A549 (cell line): ENCODE measurements at regions not wholly inside any gene's neighbourhood (a gene's known extent, or its start where the extent isn't known, plus 50 kb on each side); places are given as distances from the start of the nearest gene placed in this dataset.
"Not testable (repeated sequence)": the region's sequence is repeated elsewhere in the genome, so short reads cannot be mapped to it uniquely, and the experiment has no call there.

Source experiments
- ATAC-seq, 2 experiments: fragments of 200-7000 bp in 1 of 2; fragments of >200 bp in 1 of 2; cut with Nextera tagmentation in 1 of 2; cut with Tn5 transposase in 1 of 2; 3 replicates each; pipeline versions ENCODE4 v1.8.0 to v1.9.1; 2018 to 2020; ENCODE audit warnings: mild to moderate bottlenecking in 1 of 2, moderate library complexity in 1 of 2
- CTCF ChIA-PET: fragments of 300-600 bp; sonication (Branson Sonifier 250); formaldehyde crosslinking; extraction: SDS; loops from one replicate; lab custom pipeline; 2021; ENCODE audit warnings: antibody characterized with exemption, inconsistent platforms; lab: Yijun Ruan, JAX
- POLR2A ChIA-PET: fragments of 350-600 bp; formaldehyde crosslinking; extraction: SDS; loops from one replicate; lab custom pipeline; 2021; ENCODE audit warnings: antibody characterized with exemption, inconsistent platforms; lab: Yijun Ruan, JAX
- DNase-seq, 2 experiments: peaks; one replicate each; pipeline versions ENCODE4 v3.0.0 to v3.0.0-alpha.2; 2011 to 2016; ENCODE audit warnings: low read depth in 1 of 2, low spot score in 1 of 2
- FAIRE-seq: peaks from 2 replicates; lab custom pipeline; 2011; peaks lifted over from hg19 to GRCh38; lab: Jason Lieb, UNC
- H3K27ac ChIP-seq, 2 experiments: fragments of >200 bp; sonication (Bioruptor Twin); formaldehyde crosslinking; 3 replicates each; pipeline ENCODE4 v1.5.1; 2016 to 2017
- H3K4me1 ChIP-seq: fragments of >200 bp; sonication (Bioruptor Twin); formaldehyde crosslinking; 3 replicates; pipeline ENCODE4 v1.6.1; 2016
- H3K4me2 ChIP-seq: fragments of >200 bp; sonication (Bioruptor Twin); formaldehyde crosslinking; 3 replicates; pipeline ENCODE4 v1.6.1; 2016
- H3K4me3 ChIP-seq: fragments of >200 bp; sonication (Bioruptor Twin); formaldehyde crosslinking; 3 replicates; pipeline ENCODE4 v1.5.1; 2016
- H3K9me3 ChIP-seq: fragments of >200 bp; sonication (Bioruptor Twin); formaldehyde crosslinking; 3 replicates; pipeline ENCODE4 v1.6.1; 2016
- BCL3 ChIP-seq: fragments of >200 bp; sonication (Bioruptor Twin); formaldehyde crosslinking; IDR thresholded peaks from 3 replicates; pipeline ENCODE4 v1.6.1; 2016
- CBX2 ChIP-seq: fragments of 200-600 bp; sonication (generic); IDR thresholded peaks from 2 replicates; pipeline ENCODE4 v1.6.1; 2016; ENCODE audit warnings: low read depth, mild to moderate bottlenecking, borderline replicate concordance
- CEBPB ChIP-seq, 2 experiments: fragments of >200 bp in 1 of 2; sonication (Bioruptor Twin) in 1 of 2; formaldehyde crosslinking in 1 of 2; IDR thresholded peaks; 2 replicates each; pipeline ENCODE4 v1.6.1; 2012 to 2016
- EP300 ChIP-seq, 2 experiments: fragments of >200 bp; sonication (Bioruptor Twin); formaldehyde crosslinking; IDR thresholded peaks; 2 replicates in 1 of 2; 3 replicates in 1 of 2; pipeline ENCODE4 v1.6.1; 2016 to 2017
- ESRRA ChIP-seq: fragments of 150-350 bp; IDR thresholded peaks from 2 replicates; pipeline ENCODE4 v1.6.1; 2014; ENCODE audit warnings: mild to moderate bottlenecking, low read length, borderline replicate concordance
- FOSL2 ChIP-seq, 2 experiments: fragments of 450-650 bp in 1 of 2; fragments of >200 bp in 1 of 2; sonication (Bioruptor Twin) in 1 of 2; formaldehyde crosslinking; IDR thresholded peaks; 2 replicates each; pipeline versions ENCODE4 v1.5.0 to v1.6.1; 2016 to 2020; ENCODE audit warnings: mild to moderate bottlenecking in 1 of 2, moderate library complexity in 1 of 2
- GATA3 ChIP-seq: IDR thresholded peaks from 2 replicates; pipeline ENCODE4 v1.6.1; 2012; ENCODE audit warnings: borderline replicate concordance
- HES2 ChIP-seq: fragments of >200 bp; sonication (Bioruptor Twin); formaldehyde crosslinking; IDR thresholded peaks from 2 replicates; pipeline ENCODE4 v1.6.1; 2016
- HEYL ChIP-seq: fragments of 250-450 bp; sonication (Bioruptor Pico); IDR thresholded peaks from 2 replicates; pipeline ENCODE4 v1.8.0; 2021; ENCODE audit warnings: mild to moderate bottlenecking, moderate library complexity
- HMGXB4 ChIP-seq: fragments of 250-450 bp; sonication (Bioruptor Pico); IDR thresholded peaks from 2 replicates; pipeline ENCODE4 v1.5.0; 2021; ENCODE audit warnings: mild to moderate bottlenecking, moderate library complexity, borderline replicate concordance
- HOXB13 ChIP-seq: fragments of 250-450 bp; sonication (Bioruptor Pico); IDR thresholded peaks from 2 replicates; pipeline ENCODE4 v1.5.0; 2020; ENCODE audit warnings: low read depth, mild to moderate bottlenecking, moderate library complexity
- HOXB5 ChIP-seq: fragments of 250-450 bp; sonication (Bioruptor Pico); IDR thresholded peaks from 2 replicates; pipeline ENCODE4 v1.5.0; 2020; ENCODE audit warnings: mild to moderate bottlenecking, moderate library complexity
- JUNB ChIP-seq: fragments of >200 bp; sonication (Bioruptor Twin); formaldehyde crosslinking; IDR thresholded peaks from 2 replicates; pipeline ENCODE4 v1.6.1; 2016
- MAFK ChIP-seq: fragments of 450-650 bp; IDR thresholded peaks from 2 replicates; pipeline ENCODE4 v1.6.1; 2014; ENCODE audit not compliant: partially characterized antibody
- MAZ ChIP-seq: fragments of 150-350 bp; IDR thresholded peaks from 2 replicates; pipeline ENCODE4 v1.6.1; 2014; ENCODE audit warnings: antibody characterized with exemption, low read depth, low read length, borderline replicate concordance
- NFE2L2 ChIP-seq: fragments of 150-350 bp; conservative IDR thresholded peaks from 2 replicates; pipeline ENCODE4 v1.6.1; 2014; ENCODE audit warnings: low read length
- POLR2A ChIP-seq: IDR thresholded peaks from 2 replicates; pipeline ENCODE4 v1.6.1; 2012; ENCODE audit warnings: mild to moderate bottlenecking, low read length
- RCOR1 ChIP-seq: fragments of 150-350 bp; IDR thresholded peaks from 2 replicates; pipeline ENCODE4 v1.6.1; 2014; ENCODE audit warnings: antibody characterized with exemption, low read length, low read depth
- REST ChIP-seq: fragments of 200-600 bp; sonication (generic); IDR thresholded peaks from 2 replicates; pipeline ENCODE4 v1.6.1; 2016; ENCODE audit warnings: antibody characterized with exemption, mild to moderate bottlenecking, moderate library complexity
- RFX5 ChIP-seq: fragments of 450-650 bp; IDR thresholded peaks from 2 replicates; pipeline ENCODE4 v1.7.1; 2014; ENCODE audit warnings: antibody characterized with exemption, mild to moderate bottlenecking, moderate library complexity
- SREBF2 ChIP-seq: fragments of 450-650 bp; IDR thresholded peaks from 2 replicates; pipeline ENCODE4 v1.6.1; 2014; ENCODE audit warnings: mild to moderate bottlenecking, moderate library complexity
- TP53 ChIP-seq: fragments of 250-450 bp; sonication (Bioruptor Pico); IDR thresholded peaks from 2 replicates; pipeline ENCODE4 v1.5.0; 2021; ENCODE audit warnings: mild to moderate bottlenecking, moderate library complexity
- ZC3H11A ChIP-seq: fragments of 450-650 bp; IDR thresholded peaks from 2 replicates; pipeline ENCODE4 v1.6.1; 2014; ENCODE audit warnings: antibody characterized with exemption, mild to moderate bottlenecking
- ZNF302 ChIP-seq: fragments of 250-450 bp; sonication (Bioruptor Pico); IDR thresholded peaks from 2 replicates; pipeline ENCODE4 v1.9.0; 2021; ENCODE audit warnings: inconsistent platforms, mild to moderate bottlenecking, moderate library complexity
- WGBS: methylation state at CpG from one replicate; pipeline ENCODE4 v1.1.6; 2017; ENCODE audit errors: missing lambda C conversion rate; 5-methylcytosine and 5-hydroxymethylcytosine counted together

DNA sequence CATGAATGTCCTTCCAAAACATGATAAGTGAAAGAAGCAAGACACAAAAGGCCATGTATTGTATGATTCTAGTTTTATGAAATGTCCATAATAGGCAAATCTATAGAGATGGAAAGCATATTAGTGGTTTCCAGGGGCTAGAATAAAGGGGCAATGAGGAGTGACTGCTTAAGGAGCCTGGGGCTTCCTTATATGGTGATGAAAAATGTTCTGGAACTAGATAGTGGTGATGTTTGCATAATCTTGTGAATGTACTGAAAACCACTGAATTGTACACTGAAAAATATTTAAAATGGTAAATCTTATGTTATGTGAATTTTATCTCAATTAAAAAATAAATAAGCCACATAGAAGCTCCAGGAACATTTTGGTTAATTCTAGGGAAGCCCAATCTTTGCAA, 144.4 kb upstream of the ANKRD55 start:
- POLR2A ChIA-PET: no interaction called here
- no peak overlapping the region for H3K4me3 ChIP-seq
- TF ChIP-seq CBX2 (no peak), JUNB (no peak), FOSL2 (IDR thresholded peaks at IDR 0.05) (no peak), FOSL2 (CRISPR knock-in tag; IDR thresholded peaks at IDR 0.05) (no peak), MAZ (no peak), HMGXB4 (no peak), HOXB5 (CRISPR knock-in tag) (no peak)
- TF ChIP-seq, all 56 proteins: peak for 0
- Histone ChIP-seq H3K4me2 (no peak overlapping the region), H3K9me3 (no peaks in the 10 kb centered on the region), H3K27ac (no peak overlapping the region), H3K4me1 (no peaks in the 10 kb centered on the region)
- CTCF ChIA-PET: interaction anchor here (1.2 kb wide), 1 partner anchor 13 kb away, joined by 3 read pairs; no protein-coding TSS in a partner anchor
- no peak for FAIRE-seq
- DNase-seq: no peak
- no peak for ATAC-seq

DNA sequence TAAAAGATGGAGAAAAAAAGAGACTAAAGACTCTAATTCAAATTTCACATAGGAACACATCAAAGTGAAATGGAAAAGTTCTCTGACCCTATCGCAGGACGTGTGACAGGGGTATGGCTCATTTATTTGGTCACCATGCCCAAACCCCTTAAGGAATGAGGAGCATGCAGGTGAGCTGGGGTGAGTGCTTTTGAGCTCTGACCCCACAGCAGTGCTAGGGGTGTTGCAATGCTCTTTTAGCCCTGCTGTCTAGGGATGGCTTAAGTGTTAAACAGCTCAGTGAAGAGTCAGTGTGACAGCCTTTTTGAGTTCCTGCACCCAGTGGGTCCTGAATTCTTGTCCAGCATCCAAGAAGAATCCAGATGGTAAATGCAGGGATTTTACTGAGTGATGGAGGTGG, 143.0 kb upstream of the ANKRD55 start:
- H3K9me3 ChIP-seq: no peaks in the 10 kb centered on the region
- DNase-seq: no peak
- 78% methylated on average over 2 of the region's 2 CpGs for WGBS
- H3K4me3 ChIP-seq: no peak overlapping the region
- ATAC-seq: no peak
- H3K27ac ChIP-seq: no peak overlapping the region
- POLR2A ChIA-PET: no interaction called here
- H3K4me1 ChIP-seq: no peaks in the 10 kb centered on the region
- CTCF ChIA-PET: no interaction called here
- no peak for FAIRE-seq
- TF ChIP-seq RCOR1 (no peak), MAZ (no peak), EP300 (IDR thresholded peaks at IDR 0.05) (no peak), ESRRA (no peak), ZNF302 (CRISPR knock-in tag) (no peak), POLR2A (no peak), MAFK (no peak), ZC3H11A (no peak), FOSL2 (IDR thresholded peaks at IDR 0.05) (no peak), FOSL2 (CRISPR knock-in tag; IDR thresholded peaks at IDR 0.05) (no peak), BCL3 (no peak), CBX2 (no peak), HES2 (no peak), CEBPB (IDR thresholded peaks at IDR 0.05) (no peak), HOXB5 (CRISPR knock-in tag) (no peak), GATA3 (no peak), NFE2L2 (no peak), SREBF2 (no peak), HOXB13 (no peak), RFX5 (no peak)
- TF ChIP-seq, all 56 proteins: peak for 0
- H3K4me2 ChIP-seq: no peak overlapping the region

DNA sequence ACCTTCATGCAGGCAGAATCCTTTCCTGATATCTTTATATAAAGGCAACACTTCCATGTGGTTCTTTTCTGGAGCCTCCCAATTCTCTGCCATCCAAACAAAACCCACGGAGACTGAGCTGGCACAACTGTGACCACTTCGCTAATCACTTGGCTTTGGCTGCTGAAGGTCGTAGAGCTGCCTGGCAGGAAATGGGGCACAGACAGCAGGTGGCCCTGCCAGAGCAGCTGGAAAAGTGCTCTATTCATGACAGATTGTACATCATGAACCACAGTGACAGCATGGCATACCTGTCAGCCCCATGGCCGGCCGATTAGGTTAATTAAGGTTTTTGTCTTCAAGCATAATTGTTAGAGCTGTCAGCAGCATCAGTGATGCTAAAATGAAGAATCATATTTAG, 141.9 kb upstream of the ANKRD55 start:
- no peak overlapping the region for H3K4me3 ChIP-seq
- FAIRE-seq (no peak), ATAC-seq (no peak), DNase-seq (no peak)
- H3K27ac ChIP-seq: no peak overlapping the region
- 78% methylated on average over 5 of the region's 5 CpGs for WGBS
- POLR2A ChIA-PET: no interaction called here
- TF ChIP-seq ESRRA: no peak
- no peak for TF ChIP-seq HEYL (CRISPR knock-in tag)
- TF ChIP-seq TP53: no peak
- TF ChIP-seq REST: no peak
- CTCF ChIA-PET: interaction anchor here (0.6 to 2.1 kb wide), 2 partner anchors 11 to 368 kb away, joined by 3 to 6 read pairs; no protein-coding TSS in a partner anchor
- no peaks in the 10 kb centered on the region for H3K9me3 ChIP-seq
- no peak overlapping the region for H3K4me2 ChIP-seq
- H3K4me1 ChIP-seq: no peaks in the 10 kb centered on the region

DNA sequence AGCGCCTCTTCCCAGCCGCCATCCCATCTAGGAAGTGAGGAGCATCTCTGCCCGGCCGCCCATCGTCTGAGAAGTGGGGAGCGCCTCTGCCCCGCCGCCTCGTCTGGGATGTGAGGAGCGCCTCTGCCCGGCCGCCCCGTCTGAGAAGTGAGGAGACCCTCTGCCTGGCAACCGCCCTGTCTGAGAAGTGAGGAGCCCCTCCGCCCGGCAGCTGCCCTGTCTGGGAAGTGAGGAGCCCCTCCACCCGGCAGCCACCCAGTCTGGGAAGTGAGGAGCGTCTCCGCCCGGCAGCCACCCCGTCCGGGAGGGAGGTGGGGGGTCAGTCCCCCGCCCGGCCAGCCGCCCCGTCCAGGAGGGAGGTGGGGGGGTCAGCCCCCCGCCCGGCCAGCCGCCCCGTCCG, 139.4 kb upstream of the ANKRD55 start:
- CTCF ChIA-PET: not testable (repeated sequence)

More for the DNA sequence above, 139.4 kb upstream of the ANKRD55 start:
- H3K4me1 ChIP-seq, POLR2A ChIA-PET, H3K4me2 ChIP-seq, H3K9me3 ChIP-seq, DNase-seq, H3K4me3 ChIP-seq, FAIRE-seq, H3K27ac ChIP-seq, ATAC-seq: not testable (repeated sequence)
- WGBS: 91% methylated on average over 17 of the region's 31 CpGs
